ENCODE measurements at regions not wholly inside any gene's neighbourhood (a gene's known extent, or its start where the extent isn't known, plus 50 kb on each side); places are given as distances from the start of the nearest gene placed in this dataset.

DNA sequence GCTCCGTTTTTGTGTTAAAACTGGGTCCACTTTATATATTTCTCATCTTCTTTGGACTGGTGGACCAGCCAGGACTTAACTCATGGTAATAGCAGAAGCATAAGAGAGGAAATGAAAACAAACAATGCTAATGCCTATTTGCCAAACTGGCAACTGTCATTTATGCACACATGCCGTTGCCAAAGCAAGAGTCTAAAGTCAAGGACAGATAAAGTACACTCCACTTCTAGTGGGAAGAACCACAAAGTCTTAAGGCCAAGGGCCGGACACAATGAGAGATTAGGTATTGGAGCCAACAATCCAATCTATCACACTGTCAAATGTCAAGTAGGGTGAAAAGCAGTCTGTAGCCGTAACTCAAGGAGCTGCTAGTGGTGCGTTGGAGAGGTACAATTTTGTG is 157.7 kb downstream of the LYPLAL1 start:
- DNase-seq (ENCODE audit: low read depth), result no peak
- ChIA-PET POLR2A (no interaction called here), CTCF (no interaction called here)
- Histone ChIP-seq H3K27me3 (ENCODE audit: control insufficient read depth, insufficient read depth, low read length) (peaks cover 5% of the 10 kb centered on the region), H3K36me3 (ENCODE audit: control insufficient read depth, insufficient read depth, low read length) (no peaks in the 10 kb centered on the region), H3K4me3 (ENCODE audit: low read depth, low read length) (no peak overlapping the region)
- TF ChIP-seq, protein P1, sequence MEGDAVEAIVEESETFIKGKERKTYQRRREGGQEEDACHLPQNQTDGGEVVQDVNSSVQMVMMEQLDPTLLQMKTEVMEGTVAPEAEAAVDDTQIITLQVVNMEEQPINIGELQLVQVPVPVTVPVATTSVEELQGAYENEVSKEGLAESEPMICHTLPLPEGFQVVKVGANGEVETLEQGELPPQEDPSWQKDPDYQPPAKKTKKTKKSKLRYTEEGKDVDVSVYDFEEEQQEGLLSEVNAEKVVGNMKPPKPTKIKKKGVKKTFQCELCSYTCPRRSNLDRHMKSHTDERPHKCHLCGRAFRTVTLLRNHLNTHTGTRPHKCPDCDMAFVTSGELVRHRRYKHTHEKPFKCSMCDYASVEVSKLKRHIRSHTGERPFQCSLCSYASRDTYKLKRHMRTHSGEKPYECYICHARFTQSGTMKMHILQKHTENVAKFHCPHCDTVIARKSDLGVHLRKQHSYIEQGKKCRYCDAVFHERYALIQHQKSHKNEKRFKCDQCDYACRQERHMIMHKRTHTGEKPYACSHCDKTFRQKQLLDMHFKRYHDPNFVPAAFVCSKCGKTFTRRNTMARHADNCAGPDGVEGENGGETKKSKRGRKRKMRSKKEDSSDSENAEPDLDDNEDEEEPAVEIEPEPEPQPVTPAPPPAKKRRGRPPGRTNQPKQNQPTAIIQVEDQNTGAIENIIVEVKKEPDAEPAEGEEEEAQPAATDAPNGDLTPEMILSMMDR (IDR thresholded peaks at IDR 0.05; ENCODE audit: insufficient read depth, low read depth, low read length), result no peak

DNA sequence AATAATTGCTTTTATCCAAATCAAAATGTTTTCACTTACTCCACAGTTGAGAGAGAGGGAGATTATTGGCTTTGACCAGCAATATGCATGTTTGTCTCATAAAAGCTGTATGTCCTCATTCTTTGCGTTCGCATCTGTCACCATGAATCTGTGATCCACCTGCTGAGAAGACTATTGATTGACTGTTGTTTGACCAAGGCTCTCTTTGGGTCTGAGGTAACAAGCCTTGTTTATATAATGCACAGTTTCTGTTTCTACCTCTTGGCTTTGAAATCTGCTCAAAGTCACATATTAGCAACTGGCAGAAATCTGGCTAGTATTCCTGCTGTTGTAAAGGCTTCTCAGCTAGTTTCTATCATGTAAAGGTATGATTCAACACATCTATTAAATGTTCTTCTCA is 157.0 kb downstream of the LYPLAL1 start:
- POLR2A ChIA-PET, result no interaction called here

DNA sequence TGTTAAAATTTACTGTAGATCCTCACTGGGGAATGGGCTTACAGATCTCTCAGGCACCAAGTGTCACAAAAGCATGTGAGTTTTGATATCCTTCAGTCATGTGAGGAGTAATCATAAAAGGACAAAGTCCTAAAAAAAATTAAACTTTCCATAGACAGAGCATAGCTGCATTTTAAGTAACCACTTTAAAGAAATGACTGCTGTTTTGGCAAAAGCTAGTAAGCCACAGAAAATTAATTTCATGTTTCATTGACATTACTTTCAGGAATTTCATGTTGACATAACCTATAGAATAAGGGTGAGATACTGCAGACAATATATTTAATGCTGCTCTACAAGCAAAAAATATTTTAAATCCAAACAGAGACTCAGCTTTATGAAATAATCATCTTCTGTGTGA is 156.3 kb downstream of the LYPLAL1 start:
- DNase-seq (ENCODE audit: low read depth), result no peak
- POLR2A ChIA-PET, result no interaction called here
- Histone ChIP-seq H3K4me3 (ENCODE audit: low read depth, low read length) (no peak overlapping the region), H3K27me3 (ENCODE audit: control insufficient read depth, insufficient read depth, low read length) (peaks cover 5% of the 10 kb centered on the region), H3K36me3 (ENCODE audit: control insufficient read depth, insufficient read depth, low read length) (no peaks in the 10 kb centered on the region)
- CTCF ChIA-PET, result no interaction called here
- TF ChIP-seq, protein P1 (IDR thresholded peaks at IDR 0.05; ENCODE audit: insufficient read depth, low read depth, low read length), result no peak

More for the DNA sequence above, 157.0 kb downstream of the LYPLAL1 start:
- CTCF ChIA-PET, result no interaction called here
- H3K4me3 ChIP-seq (ENCODE audit: low read depth, low read length), result no peak overlapping the region
- DNase-seq (ENCODE audit: low read depth), result no peak
- peaks cover 5% of the 10 kb centered on the region for H3K27me3 ChIP-seq (ENCODE audit: control insufficient read depth, insufficient read depth, low read length)
- H3K36me3 ChIP-seq (ENCODE audit: control insufficient read depth, insufficient read depth, low read length), result no peaks in the 10 kb centered on the region
- TF ChIP-seq, protein P1 (IDR thresholded peaks at IDR 0.05; ENCODE audit: insufficient read depth, low read depth, low read length), result no peak

DNA sequence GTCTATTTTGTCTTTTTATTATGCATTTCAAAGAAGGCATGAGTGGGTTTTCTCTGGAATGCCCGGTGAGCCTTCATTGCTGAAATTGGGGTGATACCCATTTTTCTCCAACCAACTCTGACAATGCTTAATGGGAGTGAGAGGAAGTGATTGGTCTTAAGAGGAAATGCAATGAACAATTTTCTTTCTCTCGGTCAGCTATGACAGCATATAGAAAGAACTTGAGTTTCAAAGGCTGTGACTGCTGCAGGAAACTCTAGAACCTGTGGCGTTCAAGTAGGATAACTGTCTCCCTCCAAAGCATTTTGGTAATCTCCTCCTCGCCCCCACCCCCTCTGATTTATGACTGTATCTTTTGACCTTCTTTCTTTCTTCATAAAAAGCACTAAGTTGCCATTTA is 155.9 kb downstream of the LYPLAL1 start:
- ChIA-PET POLR2A (no interaction called here), CTCF (no interaction called here)
- peaks cover 5% of the 10 kb centered on the region for H3K27me3 ChIP-seq (ENCODE audit: control insufficient read depth, insufficient read depth, low read length)
- no peak for DNase-seq (ENCODE audit: low read depth)
- TF ChIP-seq, protein P1 (IDR thresholded peaks at IDR 0.05; ENCODE audit: insufficient read depth, low read depth, low read length), result no peak
- no peaks in the 10 kb centered on the region for H3K36me3 ChIP-seq (ENCODE audit: control insufficient read depth, insufficient read depth, low read length)
- H3K4me3 ChIP-seq (ENCODE audit: low read depth, low read length), result no peak overlapping the region

DNA sequence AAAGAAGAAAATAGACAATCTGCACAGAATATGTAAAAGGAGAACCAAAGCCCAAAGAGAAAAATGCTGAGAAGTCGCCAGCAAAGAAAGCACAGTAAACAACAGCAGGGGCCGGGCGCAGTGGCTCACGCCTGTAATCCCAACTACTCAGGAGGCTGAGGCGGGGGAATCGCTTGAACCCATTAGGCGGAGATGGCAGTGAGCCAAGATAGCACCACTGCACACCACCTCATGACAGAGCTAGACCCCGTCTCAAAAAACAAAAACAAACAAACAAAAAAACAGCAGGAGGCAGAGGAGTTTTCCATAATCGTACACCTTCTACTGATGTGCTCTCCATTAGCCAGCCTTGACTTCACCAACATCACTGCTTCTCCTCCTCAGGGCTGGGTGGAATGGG is 153.2 kb downstream of the LYPLAL1 start:
- TF ChIP-seq, protein P1 (IDR thresholded peaks at IDR 0.05; ENCODE audit: insufficient read depth, low read depth, low read length), result no peak
- no peak overlapping the region for H3K4me3 ChIP-seq (ENCODE audit: low read depth, low read length)
- H3K27me3 ChIP-seq (ENCODE audit: control insufficient read depth, insufficient read depth, low read length), result peaks cover 7% of the 10 kb centered on the region
- ChIA-PET POLR2A (no interaction called here), CTCF (no interaction called here)
- H3K36me3 ChIP-seq (ENCODE audit: control insufficient read depth, insufficient read depth, low read length), result no peaks in the 10 kb centered on the region
- no peak for DNase-seq (ENCODE audit: low read depth)

All from BJ (cell line).